ENCODE measurements at regions not wholly inside any gene's neighbourhood (a gene's known extent, or its start where the extent isn't known, plus 50 kb on each side); places are given as distances from the start of the nearest gene placed in this dataset.

GRCh38 chr7:115593111-115593510 lies 437.5 kb downstream of the TFEC start:
- intact Hi-C loops (cut with micrococcal nuclease; ENCODE audit: unreplicated experiment) (no loop called here), in situ Hi-C loops (cut with MboI) (no loop called here)
- no peaks in the 10 kb centered on the region for H3K4me1 ChIP-seq (ENCODE audit: control insufficient read depth, insufficient read depth, low read length)
- ChIA-PET RAD21 (ENCODE audit: unreplicated experiment) (no interaction called here), SMC1A (ENCODE audit: uncharacterized antibody, unreplicated experiment) (no interaction called here), CTCF (no interaction called here), POLR2A (no interaction called here)
- 41% methylated on average over 2 of the region's 2 CpGs for WGBS (ENCODE audit: insufficient coverage, insufficient replicate concordance, low lambda C conversion rate, missing lambda C conversion rate)
- H3K4me2 ChIP-seq (ENCODE audit: control insufficient read depth, insufficient read depth), result no peak overlapping the region
- H3K36me3 ChIP-seq (ENCODE audit: control insufficient read depth in 2 of 2, insufficient read depth in 2 of 2, low read length in 1 of 2), result no peaks in the 10 kb centered on the region
- H3K9ac ChIP-seq (ENCODE audit: control insufficient read depth, insufficient read depth, low read length), result no peak overlapping the region
- no peak for DNase-seq (ENCODE audit: low read depth, low spot score)
- no peaks in the 10 kb centered on the region for H3K79me2 ChIP-seq (ENCODE audit: control insufficient read depth, insufficient read depth, low read length)
- no peaks in the 10 kb centered on the region for H3K9me3 ChIP-seq (replicated peaks; ENCODE audit: control insufficient read depth, insufficient read depth, low read length)
- H3K4me3 ChIP-seq, result no peak overlapping the region
- H3K27me3 ChIP-seq (replicated peaks in 1 of 2; ENCODE audit: control insufficient read depth in 2 of 2, insufficient read depth in 2 of 2, low read length in 1 of 2), result no peaks in the 10 kb centered on the region
- H4K20me1 ChIP-seq (ENCODE audit: control insufficient read depth, insufficient read depth), result no peaks in the 10 kb centered on the region
- TF ChIP-seq ZNF24 (IDR thresholded peaks at IDR 0.05) (no peak), TARDBP (IDR thresholded peaks at IDR 0.05; ENCODE audit: borderline replicate concordance) (no peak)
- BruUV-seq (replicated peaks), result no TSS peak
- H2AFZ ChIP-seq (ENCODE audit: control insufficient read depth, low read depth, low read length), result no peak overlapping the region
- H3K27ac ChIP-seq (ENCODE audit: control insufficient read depth, insufficient read depth), result no peak overlapping the region
- ATAC-seq, result no peak
- FAIRE-seq, result no peak

GRCh38 chr7:115585015-115585718 lies 445.4 kb downstream of the TFEC start:
- H3K4me2 ChIP-seq (ENCODE audit: control insufficient read depth, insufficient read depth), result no peak overlapping the region
- H3K27me3 ChIP-seq (replicated peaks in 1 of 2; ENCODE audit: control insufficient read depth in 2 of 2, insufficient read depth in 2 of 2, low read length in 1 of 2), result no peaks in the 10 kb centered on the region
- H3K36me3 ChIP-seq (ENCODE audit: control insufficient read depth in 2 of 2, insufficient read depth in 2 of 2, low read length in 1 of 2), result no peaks in the 10 kb centered on the region
- no peak overlapping the region; the same call in 1 of the 2 replicates for H2AFZ ChIP-seq (ENCODE audit: control insufficient read depth, low read depth, low read length)
- no peak overlapping the region for H3K9ac ChIP-seq (ENCODE audit: control insufficient read depth, insufficient read depth, low read length)
- ChIA-PET POLR2A (no interaction called here), CTCF (no interaction called here), RAD21 (ENCODE audit: unreplicated experiment) (no interaction called here), SMC1A (ENCODE audit: uncharacterized antibody, unreplicated experiment) (interaction anchor here (0.5 kb wide), 1 partner anchor 262 kb away, joined by 3 read pairs; no protein-coding TSS in a partner anchor)
- H3K79me2 ChIP-seq (ENCODE audit: control insufficient read depth, insufficient read depth, low read length), result no peaks in the 10 kb centered on the region
- TF ChIP-seq MTA3 (IDR thresholded peaks at IDR 0.05; ENCODE audit: borderline replicate concordance, low read length) (no peak), SMC3 (IDR thresholded peaks at IDR 0.05; ENCODE audit: borderline replicate concordance, low read length) (no peak), PAX8 (IDR thresholded peaks at IDR 0.05) (no peak)
- no peaks in the 10 kb centered on the region for H3K4me1 ChIP-seq (ENCODE audit: control insufficient read depth, insufficient read depth, low read length)
- no TSS peak for BruUV-seq (replicated peaks)
- intact Hi-C loops (cut with micrococcal nuclease; ENCODE audit: unreplicated experiment), result no loop called here
- in situ Hi-C loops (cut with MboI), result no loop called here
- WGBS (ENCODE audit: insufficient coverage, insufficient replicate concordance, low lambda C conversion rate, missing lambda C conversion rate), result 29% methylated on average over 5 of the region's 5 CpGs
- no peaks in the 10 kb centered on the region for H4K20me1 ChIP-seq (ENCODE audit: control insufficient read depth, insufficient read depth)
- DNase-seq (ENCODE audit: low read depth, low spot score), result no peak
- H3K4me3 ChIP-seq, result no peak overlapping the region
- FAIRE-seq, result no peak
- no peaks in the 10 kb centered on the region for H3K9me3 ChIP-seq (replicated peaks; ENCODE audit: control insufficient read depth, insufficient read depth, low read length)
- H3K27ac ChIP-seq (ENCODE audit: control insufficient read depth, insufficient read depth), result no peak overlapping the region
- ATAC-seq, result no peak
